DMS53 treated with DMSO at 0.1 percent for 48 hours (cell line): ENCODE measurements at regions not wholly inside any gene's neighbourhood (a gene's known extent, or its start where the extent isn't known, plus 50 kb on each side); places are given as distances from the start of the nearest gene placed in this dataset.

ENCODE experiments used
- DNase-seq: peaks from one replicate; lab custom pipeline; 2025; ENCODE audit not compliant: unreplicated experiment; lab: John Stamatoyannopoulos, UW

GRCh38 chr18:40984856-40985255 lies 970.2 kb upstream of the PIK3C3 start:
- no peak for DNase-seq

- DNase-seq = no peak
These were observed 971.2 kb upstream of the PIK3C3 start for GRCh38 chr18:40983835-40984234.

- no peak for DNase-seq
These were observed 974.9 kb upstream of the PIK3C3 start for GRCh38 chr18:40980171-40980570.

- no peak for DNase-seq
These were observed 979.0 kb upstream of the PIK3C3 start for GRCh38 chr18:40976050-40976449.

- DNase-seq = no peak
These were observed 980.6 kb upstream of the PIK3C3 start for GRCh38 chr18:40974448-40974847.

- DNase-seq = peak; percentile 75
These were observed 992.2 kb upstream of the PIK3C3 start for GRCh38 chr18:40962784-40963183.

- DNase-seq = no peak
These were observed 997.4 kb upstream of the PIK3C3 start for GRCh38 chr18:40957533-40958070.

- DNase-seq = no peak
These were observed 998.8 kb upstream of the PIK3C3 start for GRCh38 chr18:40956213-40956612.

- DNase-seq = no peak
These were observed 999.7 kb upstream of the PIK3C3 start for GRCh38 chr18:40955351-40955750.

- DNase-seq = peak; percentile 31
These were observed 1005.7 kb upstream of the PIK3C3 start for GRCh38 chr18:40949114-40949950.

GRCh38 chr18:40944576-40944975 lies 1010.5 kb upstream of the PIK3C3 start:
- DNase-seq = no peak

- DNase-seq = no peak
These were observed 1015.1 kb upstream of the PIK3C3 start for GRCh38 chr18:40939656-40940515.

GRCh38 chr18:40938615-40939014 lies 1016.4 kb upstream of the PIK3C3 start:
- no peak for DNase-seq

GRCh38 chr18:40937386-40937785 lies 1017.6 kb upstream of the PIK3C3 start:
- no peak for DNase-seq

- peak; percentile 46 for DNase-seq
These were observed 1019.6 kb upstream of the PIK3C3 start for GRCh38 chr18:40935423-40935822.

- no peak for DNase-seq
These were observed 1022.2 kb upstream of the PIK3C3 start for GRCh38 chr18:40932862-40933261.

GRCh38 chr18:40930211-40930882 lies 1024.7 kb upstream of the PIK3C3 start:
- DNase-seq = no peak

GRCh38 chr18:40929399-40929798 lies 1025.6 kb upstream of the PIK3C3 start:
- DNase-seq = no peak

- no peak for DNase-seq
These were observed 1028.4 kb upstream of the PIK3C3 start for GRCh38 chr18:40926679-40927078.

- no peak for DNase-seq
These were observed 1029.9 kb upstream of the PIK3C3 start for GRCh38 chr18:40925071-40925541.
